GM18502 (cell line): ENCODE measurements at regions not wholly inside any gene's neighbourhood (a gene's known extent, or its start where the extent isn't known, plus 50 kb on each side); places are given as distances from the start of the nearest gene placed in this dataset.
"Not testable (repeated sequence)": the region's sequence is repeated elsewhere in the genome, so short reads cannot be mapped to it uniquely, and the experiment has no call there.

Source experiments
- ATAC-seq: cut with Tn5 transposase; IDR thresholded peaks from one replicate; pipeline ENCODE4 v1.9.1; 2021; ENCODE audit warnings: mild to moderate bottlenecking; ENCODE audit not compliant: unreplicated experiment, poor library complexity

- no peak for ATAC-seq
Measured at GRCh38 chr6:159529934-159530333, 163.1 kb downstream of the SOD2 start.

- ATAC-seq, result no peak
Measured at GRCh38 chr6:159527351-159527750, 165.7 kb downstream of the SOD2 start.

DNA sequence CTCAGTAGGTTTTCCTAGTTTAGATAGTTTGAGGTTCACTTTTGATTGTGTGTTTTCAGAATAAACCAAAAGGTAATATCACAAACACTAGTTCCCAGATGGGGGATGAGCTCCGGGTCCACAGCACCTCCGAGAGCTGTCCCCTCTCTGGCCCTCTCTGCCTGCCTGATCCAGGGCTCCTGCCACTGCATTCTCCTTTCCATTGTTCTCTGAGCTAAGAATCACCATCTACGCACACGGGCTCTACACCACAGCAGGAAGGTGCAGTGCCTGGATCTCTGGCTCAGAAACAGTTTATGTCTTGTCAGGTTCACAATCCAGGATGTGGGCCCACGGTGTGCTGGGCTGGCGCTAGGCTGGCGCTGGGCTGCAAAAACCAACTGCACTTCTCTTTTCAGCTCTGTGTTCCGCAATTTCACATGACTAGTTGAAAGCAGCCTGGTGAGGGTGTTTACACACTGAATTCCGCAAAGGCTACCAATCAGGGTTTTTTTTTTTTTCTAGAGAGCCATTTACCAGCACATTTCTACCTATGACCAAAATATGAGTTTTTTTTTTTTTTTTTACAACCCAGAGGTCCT is 167.5 kb downstream of the SOD2 start:
- ATAC-seq, result no peak

- no peak for ATAC-seq
Measured at GRCh38 chr6:159522877-159523547, 170.0 kb downstream of the SOD2 start.

DNA sequence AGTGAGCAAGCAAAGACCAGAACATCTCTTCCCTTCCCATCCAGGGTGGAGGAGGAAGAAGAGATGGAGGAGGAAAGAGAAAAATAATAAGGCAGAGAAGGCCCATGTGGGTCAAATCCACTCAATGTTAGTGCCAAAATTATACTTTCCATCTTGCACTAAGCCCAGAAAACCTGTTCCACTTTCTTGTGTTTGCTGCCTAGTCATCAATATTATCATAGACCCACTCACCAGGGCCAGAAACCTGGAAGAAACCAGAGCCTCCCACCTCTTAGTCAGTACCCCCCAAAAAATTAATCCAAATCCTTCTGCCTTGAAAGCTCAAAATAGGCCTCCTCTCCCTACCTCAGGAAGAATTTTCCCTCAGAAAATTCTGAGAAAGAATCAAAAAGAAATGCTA is 171.1 kb downstream of the SOD2 start:
- no peak for ATAC-seq

GRCh38 chr6:159520002-159520401 is 173.0 kb downstream of the SOD2 start:
- ATAC-seq, result no peak

- not testable (repeated sequence) for ATAC-seq
Measured at GRCh38 chr6:159515811-159516210, 177.2 kb downstream of the SOD2 start.

GRCh38 chr6:159513914-159514313 is 179.1 kb downstream of the SOD2 start:
- ATAC-seq, result no peak

DNA sequence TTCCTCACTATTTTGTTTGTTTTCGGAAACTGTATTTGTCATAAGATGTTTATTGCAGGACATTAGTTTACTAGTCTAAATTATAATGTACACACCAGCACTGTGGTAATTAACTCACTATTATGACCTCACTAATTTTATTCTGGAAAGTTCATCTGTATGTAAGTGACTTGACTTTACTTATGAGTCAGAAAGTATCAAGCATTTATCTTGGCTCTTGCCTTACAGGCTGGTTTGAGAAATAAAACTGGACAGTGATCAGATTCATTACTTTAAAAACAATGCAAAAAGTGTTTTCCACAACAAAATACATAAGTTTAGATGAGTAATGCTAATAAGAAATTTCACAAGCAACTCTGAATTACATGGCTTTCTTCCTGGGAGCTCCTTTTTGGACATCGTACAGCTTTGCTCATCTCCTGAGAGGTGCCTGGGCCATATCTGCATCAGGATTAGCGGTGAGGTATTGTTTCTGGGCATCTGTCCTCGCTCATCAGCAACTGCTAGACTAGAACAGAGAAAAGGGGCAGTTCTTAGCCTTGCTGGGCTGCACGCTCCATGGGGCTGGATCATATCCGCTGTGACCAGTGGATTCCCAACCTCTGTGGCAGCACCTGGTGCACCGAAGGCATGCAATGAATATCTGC is 179.8 kb downstream of the SOD2 start:
- ATAC-seq, result no peak

- no peak for ATAC-seq
Measured at GRCh38 chr6:159512571-159512970, 180.5 kb downstream of the SOD2 start.

- no peak for ATAC-seq
Measured at GRCh38 chr6:159512104-159512503, 180.9 kb downstream of the SOD2 start.

DNA sequence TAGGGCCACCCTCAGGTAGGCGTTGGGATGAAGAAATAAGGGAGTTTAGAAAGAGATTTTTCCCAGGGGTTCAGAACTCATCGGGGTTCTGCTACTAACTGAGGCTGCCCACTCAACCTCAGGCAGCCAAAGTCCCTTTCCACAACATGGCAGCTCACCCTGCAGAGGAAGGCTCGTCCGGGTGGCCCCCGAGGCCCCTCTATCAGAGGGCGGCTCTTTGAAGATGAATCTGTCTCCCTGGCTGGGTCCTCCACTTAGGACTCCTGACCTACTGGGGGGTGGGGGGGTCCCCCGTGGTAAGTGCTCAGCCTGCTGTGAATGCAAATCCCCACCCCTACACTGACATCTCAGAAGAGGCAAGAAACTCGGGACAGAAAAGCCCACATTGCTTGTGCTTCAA is 182.9 kb downstream of the SOD2 start:
- no peak for ATAC-seq

- no peak for ATAC-seq
Measured at GRCh38 chr6:159508931-159509330, 184.1 kb downstream of the SOD2 start.

GRCh38 chr6:159506048-159506447 is 187.0 kb downstream of the SOD2 start:
- no peak for ATAC-seq

DNA sequence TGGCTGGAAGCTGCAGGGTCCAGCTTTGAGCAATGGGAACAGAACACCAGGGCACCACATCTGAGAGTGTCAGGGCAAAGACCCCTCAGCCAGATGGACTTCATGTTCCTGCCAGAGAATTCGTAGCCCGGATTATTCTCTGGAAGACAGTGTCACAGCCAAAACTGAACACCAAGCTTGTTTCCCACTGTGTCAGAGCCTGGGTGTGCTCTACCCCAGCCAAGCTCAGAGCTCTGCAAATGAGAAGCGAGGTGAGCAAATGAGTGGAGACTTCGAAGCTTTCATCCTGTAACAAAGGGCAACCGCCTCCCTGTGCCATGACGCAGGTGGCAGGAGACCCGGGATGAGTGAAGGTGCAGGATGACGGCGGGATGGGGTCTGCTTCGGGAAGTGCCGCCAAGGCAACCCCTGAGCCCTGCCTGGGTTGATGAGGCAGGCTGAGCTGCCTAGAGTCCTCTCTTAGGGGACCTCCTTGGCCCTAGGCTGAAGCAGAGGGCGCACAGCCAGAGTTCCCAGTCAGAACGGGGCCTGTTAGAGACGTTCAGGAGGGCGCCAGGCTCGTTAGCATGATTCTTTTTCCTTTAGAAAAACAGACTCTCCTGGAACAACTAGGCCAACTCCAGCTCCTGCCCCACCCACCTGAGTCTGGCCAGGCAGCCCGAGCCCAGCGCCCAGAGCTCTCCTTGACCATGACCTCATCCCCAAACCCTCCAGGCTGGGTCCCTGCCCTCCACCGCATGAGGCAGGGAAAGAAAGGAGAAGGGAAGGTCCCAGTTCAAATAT is 187.7 kb downstream of the SOD2 start:
- ATAC-seq, result no peak

GRCh38 chr6:159501558-159501957 is 191.5 kb downstream of the SOD2 start:
- no peak for ATAC-seq

DNA sequence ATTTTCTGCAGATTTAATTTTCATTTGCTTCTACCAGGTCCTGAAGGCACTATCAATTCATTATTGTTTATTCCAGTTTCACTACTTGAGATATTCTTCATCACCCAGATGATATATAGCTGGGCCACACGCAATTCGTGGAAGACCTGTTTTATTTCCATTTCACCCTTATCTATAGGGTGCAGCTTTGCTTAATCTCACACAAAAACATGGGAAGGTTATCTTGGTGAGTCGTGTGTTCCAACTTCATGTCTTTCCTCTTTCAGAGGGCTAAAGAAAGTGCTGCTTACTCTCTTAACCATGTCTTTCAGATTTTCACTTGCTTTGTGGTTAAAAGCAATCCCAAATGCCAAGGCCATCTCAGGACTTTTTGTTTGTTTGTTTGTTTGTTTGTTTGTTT is 194.0 kb downstream of the SOD2 start:
- ATAC-seq, result no peak

DNA sequence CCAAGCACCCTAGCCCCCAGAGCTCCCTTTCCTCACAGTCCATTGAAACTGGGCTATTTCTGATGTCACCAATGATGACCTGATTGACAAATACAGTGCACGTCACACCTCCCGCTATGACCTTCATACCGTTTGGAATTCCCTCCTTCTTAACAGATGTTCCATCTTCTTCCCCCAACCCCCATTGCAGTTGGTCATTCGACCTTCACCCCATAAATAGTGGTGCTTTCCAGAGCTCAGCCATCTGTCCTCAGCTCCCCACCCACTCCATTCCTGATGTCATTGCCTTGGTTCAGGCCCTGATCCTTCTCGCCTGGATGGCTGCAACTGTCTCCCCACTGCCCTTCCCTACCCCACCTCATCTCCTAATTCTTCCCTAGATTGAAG is 198.5 kb downstream of the SOD2 start:
- ATAC-seq, result no peak

GRCh38 chr6:159493898-159494585 is 199.0 kb downstream of the SOD2 start:
- no peak for ATAC-seq

- ATAC-seq, result no peak
Measured at GRCh38 chr6:159493231-159493897, 199.7 kb downstream of the SOD2 start.
